ENCODE measurements at regions not wholly inside any gene's neighbourhood (a gene's known extent, or its start where the extent isn't known, plus 50 kb on each side); places are given as distances from the start of the nearest gene placed in this dataset.

DNA sequence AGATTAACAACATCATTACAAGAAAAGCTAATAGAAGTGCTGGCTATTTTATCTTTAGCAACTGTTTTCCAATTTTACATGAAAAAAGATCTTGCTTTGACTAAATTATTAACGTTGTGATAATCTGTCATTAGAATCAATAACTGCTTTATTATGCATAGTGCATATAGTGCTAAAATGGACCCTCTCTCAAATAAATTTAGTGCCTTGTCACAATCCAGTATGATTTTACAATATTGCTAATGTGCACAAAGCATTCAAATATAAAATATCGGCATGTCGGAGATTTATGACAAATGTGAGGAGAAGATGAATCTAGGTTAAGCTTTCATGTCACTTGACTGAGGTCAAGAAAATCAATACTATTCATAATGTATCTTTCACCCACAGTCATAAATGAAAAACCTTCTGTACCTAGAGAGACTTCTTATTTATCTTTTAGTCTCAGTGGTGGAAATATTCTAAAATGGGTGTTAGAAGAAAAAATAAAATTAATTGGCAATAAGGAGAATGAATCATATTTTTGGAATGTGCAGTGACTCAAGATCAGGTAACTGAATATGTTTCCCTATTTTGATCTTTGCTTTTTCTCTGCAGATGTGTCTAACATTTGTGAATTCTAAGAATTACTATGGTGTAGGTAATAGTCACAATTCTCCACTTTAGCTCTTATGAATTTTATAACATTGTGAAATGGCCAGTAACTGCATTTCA lies 672.9 kb upstream of the GRAMD2B start:
- Mint-ChIP-seq H3K9me3 (peaks cover 23% of the 10 kb centered on the region), H3K27me3 (ENCODE audit: insufficient read depth) (no peaks in the 10 kb centered on the region), H3K27ac (no peak overlapping the region), H3K36me3 (ENCODE audit: low read depth) (no peaks in the 10 kb centered on the region), H3K4me3 (no peak overlapping the region), H3K4me1 (ENCODE audit: low read depth) (no peaks in the 10 kb centered on the region)
- no peak for DNase-seq
- TF ChIP-seq, protein P1, sequence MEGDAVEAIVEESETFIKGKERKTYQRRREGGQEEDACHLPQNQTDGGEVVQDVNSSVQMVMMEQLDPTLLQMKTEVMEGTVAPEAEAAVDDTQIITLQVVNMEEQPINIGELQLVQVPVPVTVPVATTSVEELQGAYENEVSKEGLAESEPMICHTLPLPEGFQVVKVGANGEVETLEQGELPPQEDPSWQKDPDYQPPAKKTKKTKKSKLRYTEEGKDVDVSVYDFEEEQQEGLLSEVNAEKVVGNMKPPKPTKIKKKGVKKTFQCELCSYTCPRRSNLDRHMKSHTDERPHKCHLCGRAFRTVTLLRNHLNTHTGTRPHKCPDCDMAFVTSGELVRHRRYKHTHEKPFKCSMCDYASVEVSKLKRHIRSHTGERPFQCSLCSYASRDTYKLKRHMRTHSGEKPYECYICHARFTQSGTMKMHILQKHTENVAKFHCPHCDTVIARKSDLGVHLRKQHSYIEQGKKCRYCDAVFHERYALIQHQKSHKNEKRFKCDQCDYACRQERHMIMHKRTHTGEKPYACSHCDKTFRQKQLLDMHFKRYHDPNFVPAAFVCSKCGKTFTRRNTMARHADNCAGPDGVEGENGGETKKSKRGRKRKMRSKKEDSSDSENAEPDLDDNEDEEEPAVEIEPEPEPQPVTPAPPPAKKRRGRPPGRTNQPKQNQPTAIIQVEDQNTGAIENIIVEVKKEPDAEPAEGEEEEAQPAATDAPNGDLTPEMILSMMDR (IDR thresholded peaks at IDR 0.05) = no peak

DNA sequence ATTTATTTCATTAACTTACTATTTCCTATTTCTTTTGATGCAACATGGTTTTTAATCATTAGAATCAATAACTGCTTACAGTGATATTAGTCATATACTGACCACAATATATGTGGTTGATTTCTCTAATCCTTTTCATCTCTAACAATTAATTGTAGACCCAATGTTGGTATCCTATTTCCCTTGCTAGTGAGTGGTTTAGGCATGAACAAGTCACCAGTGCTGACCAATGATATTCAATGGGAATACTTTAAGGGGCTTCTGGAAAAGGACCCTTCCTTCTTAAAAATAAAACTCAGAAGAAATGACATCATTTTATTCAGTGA lies 672.4 kb upstream of the GRAMD2B start:
- Mint-ChIP-seq H3K4me3 (no peak overlapping the region), H3K27ac (no peak overlapping the region), H3K9me3 (peaks cover 23% of the 10 kb centered on the region), H3K4me1 (ENCODE audit: low read depth) (no peaks in the 10 kb centered on the region), H3K36me3 (ENCODE audit: low read depth) (no peaks in the 10 kb centered on the region), H3K27me3 (ENCODE audit: insufficient read depth) (no peaks in the 10 kb centered on the region)
- DNase-seq = no peak
- TF ChIP-seq, protein P1 (IDR thresholded peaks at IDR 0.05) = no peak

GRCh38 chr5:125756456-125756855 lies 666.8 kb upstream of the GRAMD2B start:
- no peak for DNase-seq
- H3K4me1 Mint-ChIP-seq (ENCODE audit: low read depth) = no peaks in the 10 kb centered on the region
- H3K27me3 Mint-ChIP-seq (ENCODE audit: insufficient read depth) = no peaks in the 10 kb centered on the region

GRCh38 chr5:125766706-125767105 lies 656.5 kb upstream of the GRAMD2B start:
- no peaks in the 10 kb centered on the region for H3K4me1 Mint-ChIP-seq (ENCODE audit: low read depth)
- TF ChIP-seq, protein P1 (IDR thresholded peaks at IDR 0.05) = no peak
- H3K36me3 Mint-ChIP-seq (ENCODE audit: low read depth) = no peaks in the 10 kb centered on the region
- no peak for DNase-seq
- H3K9me3 Mint-ChIP-seq = peaks cover 24% of the 10 kb centered on the region
- no peaks in the 10 kb centered on the region for H3K27me3 Mint-ChIP-seq (ENCODE audit: insufficient read depth)
- H3K4me3 Mint-ChIP-seq = no peak overlapping the region
- no peak overlapping the region for H3K27ac Mint-ChIP-seq

More at GRCh38 chr5:125756456-125756855, 666.8 kb upstream of the GRAMD2B start:
- Mint-ChIP-seq H3K4me3 (no peak overlapping the region), H3K27ac (no peak overlapping the region), H3K9me3 (peaks cover 44% of the 10 kb centered on the region), H3K36me3 (ENCODE audit: low read depth) (no peaks in the 10 kb centered on the region; the same call in 1 of the 2 replicates)
- TF ChIP-seq, protein P1 (IDR thresholded peaks at IDR 0.05) = no peak

DNA sequence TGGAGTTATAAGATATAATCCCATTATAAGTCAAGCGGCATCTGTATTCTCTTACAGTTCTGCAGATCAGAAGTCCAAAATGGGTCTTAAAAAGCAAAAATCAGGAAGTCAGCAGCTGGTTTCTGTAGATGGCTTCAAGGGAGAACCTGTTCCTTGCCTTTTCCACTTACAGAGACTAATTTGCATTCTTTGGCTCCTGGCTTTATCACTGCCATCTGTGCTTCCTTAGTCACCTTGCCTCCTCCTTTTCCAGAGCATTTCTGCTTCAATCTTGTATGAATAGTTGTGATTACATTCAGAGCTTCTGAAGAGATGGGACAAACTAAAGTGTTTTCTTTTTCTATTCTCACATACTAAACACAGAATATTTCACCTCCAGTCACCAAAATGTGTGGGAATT lies 647.3 kb upstream of the GRAMD2B start:
- H3K4me3 Mint-ChIP-seq = no peak overlapping the region
- H3K36me3 Mint-ChIP-seq (ENCODE audit: low read depth) = no peaks in the 10 kb centered on the region
- DNase-seq = no peak
- no peaks in the 10 kb centered on the region; the same call in 1 of the 2 replicates for H3K27me3 Mint-ChIP-seq (ENCODE audit: insufficient read depth)
- no peaks in the 10 kb centered on the region for H3K4me1 Mint-ChIP-seq (ENCODE audit: low read depth)
- peaks cover 11% of the 10 kb centered on the region for H3K9me3 Mint-ChIP-seq
- TF ChIP-seq, protein P1 (IDR thresholded peaks at IDR 0.05) = no peak
- H3K27ac Mint-ChIP-seq = no peak overlapping the region

Data from HFFc6 (cell line).